ENCODE measurements at regions not wholly inside any gene's neighbourhood (a gene's known extent, or its start where the extent isn't known, plus 50 kb on each side); places are given as distances from the start of the nearest gene placed in this dataset.

DNA sequence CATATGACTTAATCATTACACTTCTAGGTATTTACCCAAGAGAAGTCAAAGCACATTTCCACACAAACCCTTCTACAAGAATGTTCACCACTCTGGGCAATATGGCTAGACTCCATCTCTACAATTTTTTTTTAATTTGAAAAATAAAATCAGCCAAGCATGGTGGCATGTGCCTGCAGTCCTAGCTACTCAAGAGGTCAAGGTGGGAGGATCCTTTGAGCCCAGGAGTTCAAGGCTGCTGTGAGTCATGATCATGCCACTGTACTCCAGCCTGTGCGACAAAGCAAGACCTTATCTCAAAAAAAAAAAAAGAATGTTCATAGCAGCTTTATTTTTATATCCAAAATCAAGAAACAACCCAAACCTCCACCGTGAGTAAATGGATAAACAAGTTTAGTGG lies 70.3 kb upstream of the MBNL3 start:
- Mint-ChIP-seq H3K4me3 (ENCODE audit: low read depth) (no peak overlapping the region), H3K36me3 (ENCODE audit: insufficient read depth) (no peaks in the 10 kb centered on the region), H3K27me3 (peaks cover 6% of the 10 kb centered on the region), H3K4me1 (ENCODE audit: low read depth) (no peaks in the 10 kb centered on the region), H3K9me3 (ENCODE audit: low read depth) (no peaks in the 10 kb centered on the region), H3K27ac (peak overlapping the region; percentile 41)
- DNase-seq (ENCODE audit: low spot score, unreplicated experiment) = no peak
- TF ChIP-seq, protein P1, sequence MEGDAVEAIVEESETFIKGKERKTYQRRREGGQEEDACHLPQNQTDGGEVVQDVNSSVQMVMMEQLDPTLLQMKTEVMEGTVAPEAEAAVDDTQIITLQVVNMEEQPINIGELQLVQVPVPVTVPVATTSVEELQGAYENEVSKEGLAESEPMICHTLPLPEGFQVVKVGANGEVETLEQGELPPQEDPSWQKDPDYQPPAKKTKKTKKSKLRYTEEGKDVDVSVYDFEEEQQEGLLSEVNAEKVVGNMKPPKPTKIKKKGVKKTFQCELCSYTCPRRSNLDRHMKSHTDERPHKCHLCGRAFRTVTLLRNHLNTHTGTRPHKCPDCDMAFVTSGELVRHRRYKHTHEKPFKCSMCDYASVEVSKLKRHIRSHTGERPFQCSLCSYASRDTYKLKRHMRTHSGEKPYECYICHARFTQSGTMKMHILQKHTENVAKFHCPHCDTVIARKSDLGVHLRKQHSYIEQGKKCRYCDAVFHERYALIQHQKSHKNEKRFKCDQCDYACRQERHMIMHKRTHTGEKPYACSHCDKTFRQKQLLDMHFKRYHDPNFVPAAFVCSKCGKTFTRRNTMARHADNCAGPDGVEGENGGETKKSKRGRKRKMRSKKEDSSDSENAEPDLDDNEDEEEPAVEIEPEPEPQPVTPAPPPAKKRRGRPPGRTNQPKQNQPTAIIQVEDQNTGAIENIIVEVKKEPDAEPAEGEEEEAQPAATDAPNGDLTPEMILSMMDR (IDR thresholded peaks at IDR 0.05; ENCODE audit: unreplicated experiment) = no peak

DNA sequence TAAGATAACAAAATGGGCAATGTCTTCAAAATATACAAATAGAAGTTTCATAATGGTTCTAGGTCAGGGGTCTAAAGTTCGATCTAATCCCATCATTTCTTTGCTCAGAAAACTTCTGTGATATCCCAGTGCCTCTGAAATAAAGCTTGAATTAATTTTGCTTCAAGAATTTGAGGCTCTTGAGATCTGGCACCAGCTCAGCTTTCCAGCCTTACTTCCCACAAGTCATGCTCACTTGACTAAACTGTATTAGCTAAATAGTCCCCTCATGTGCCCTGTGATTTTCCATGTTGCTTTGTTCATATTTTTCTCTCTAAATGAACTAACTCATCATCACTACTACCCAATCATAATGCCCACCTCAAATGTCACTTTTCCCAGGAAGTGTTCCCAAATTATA lies 50.8 kb upstream of the MBNL3 start:
- H3K36me3 Mint-ChIP-seq (ENCODE audit: insufficient read depth) = no peaks in the 10 kb centered on the region
- H3K4me1 Mint-ChIP-seq (ENCODE audit: low read depth) = no peaks in the 10 kb centered on the region

More for the DNA sequence above, 50.8 kb upstream of the MBNL3 start:
- no peaks in the 10 kb centered on the region for H3K27me3 Mint-ChIP-seq
- no peak overlapping the region for H3K27ac Mint-ChIP-seq
- TF ChIP-seq, protein P1 (IDR thresholded peaks at IDR 0.05; ENCODE audit: unreplicated experiment) = no peak
- no peak overlapping the region for H3K4me3 Mint-ChIP-seq (ENCODE audit: low read depth)
- H3K9me3 Mint-ChIP-seq (ENCODE audit: low read depth) = no peaks in the 10 kb centered on the region
- no peak for DNase-seq (ENCODE audit: low spot score, unreplicated experiment)
